ENCODE measurements at regions not wholly inside any gene's neighbourhood (a gene's known extent, or its start where the extent isn't known, plus 50 kb on each side); places are given as distances from the start of the nearest gene placed in this dataset.

DNA sequence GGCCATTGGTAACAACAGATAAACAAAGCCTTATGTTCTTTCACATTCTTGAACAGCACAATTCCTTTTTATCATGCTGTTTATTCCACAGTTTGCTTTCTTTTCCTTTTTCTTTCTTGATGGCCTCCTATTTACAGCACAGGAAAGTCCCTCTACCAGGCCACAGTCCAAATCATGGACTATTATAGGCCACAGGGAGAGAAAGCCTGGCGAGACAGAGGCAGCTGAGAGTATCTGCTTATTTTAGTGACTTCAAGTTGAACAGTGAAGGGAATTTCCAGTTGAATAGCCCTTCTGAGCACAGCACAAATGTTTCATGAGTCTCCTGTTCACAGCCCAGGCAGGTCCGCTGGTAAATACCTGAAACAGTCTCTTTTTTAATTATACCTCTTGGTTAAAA lies 263.7 kb upstream of the ARID1B start:
- no peak for DNase-seq (ENCODE audit: low spot score)

DNA sequence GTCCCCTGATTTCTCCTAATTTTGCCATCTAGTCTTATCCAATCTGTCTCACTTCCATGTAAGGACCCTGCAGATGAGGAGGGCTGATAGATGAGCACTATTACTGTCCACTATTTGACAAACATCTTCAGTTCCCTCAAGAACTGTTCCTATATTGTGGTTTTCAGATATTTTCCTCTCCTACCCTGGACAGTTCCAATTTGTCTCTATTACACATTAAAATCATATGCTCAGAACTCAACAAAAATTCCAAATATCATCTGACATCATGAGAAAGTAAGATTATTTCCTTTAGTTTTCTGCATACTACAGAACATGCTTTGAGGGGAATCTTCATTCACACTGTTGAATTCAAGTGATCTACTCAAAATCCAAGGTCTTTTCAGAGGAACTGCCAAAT lies 265.6 kb upstream of the ARID1B start:
- no peak for DNase-seq (ENCODE audit: low spot score)

DNA sequence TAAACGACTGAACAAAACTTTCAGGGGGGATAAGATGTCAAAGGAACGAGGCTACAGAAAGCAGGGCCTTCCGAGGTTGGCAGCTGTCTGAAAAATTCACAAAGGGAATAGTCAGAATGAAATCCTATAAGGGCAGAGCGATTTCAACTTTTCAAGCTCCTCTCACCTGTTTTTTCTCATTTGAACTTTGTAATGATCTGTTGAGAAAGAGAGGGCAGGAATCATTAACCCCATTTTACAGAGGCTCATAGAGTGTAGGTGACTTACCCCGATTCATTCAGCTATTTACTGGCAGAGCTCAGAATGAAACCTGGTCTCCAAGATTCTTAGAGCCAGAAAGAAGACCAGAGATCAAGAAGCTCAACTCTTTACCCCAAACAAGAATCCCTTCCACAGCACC lies 266.1 kb upstream of the ARID1B start:
- no peak for DNase-seq (ENCODE audit: low spot score)

DNA sequence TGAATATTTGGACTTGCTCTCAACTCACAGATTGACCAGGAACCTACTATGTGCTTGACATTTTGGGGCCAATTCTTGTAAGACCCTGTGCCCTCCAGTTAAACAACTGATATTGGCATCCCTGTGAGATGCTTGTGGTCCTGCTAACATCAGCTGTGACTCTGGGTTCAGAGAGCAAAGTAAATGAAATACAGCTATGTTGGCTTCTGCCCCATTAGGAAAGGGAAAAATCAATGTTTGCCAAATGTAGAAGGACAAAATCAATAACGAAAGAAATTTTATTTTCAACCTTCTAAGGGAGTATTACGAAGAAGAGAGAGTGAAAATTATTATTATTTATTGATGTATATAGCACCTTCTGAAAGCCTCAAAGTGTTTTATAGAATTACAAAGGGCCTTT lies 266.9 kb upstream of the ARID1B start:
- DNase-seq (ENCODE audit: low spot score), result no peak

DNA sequence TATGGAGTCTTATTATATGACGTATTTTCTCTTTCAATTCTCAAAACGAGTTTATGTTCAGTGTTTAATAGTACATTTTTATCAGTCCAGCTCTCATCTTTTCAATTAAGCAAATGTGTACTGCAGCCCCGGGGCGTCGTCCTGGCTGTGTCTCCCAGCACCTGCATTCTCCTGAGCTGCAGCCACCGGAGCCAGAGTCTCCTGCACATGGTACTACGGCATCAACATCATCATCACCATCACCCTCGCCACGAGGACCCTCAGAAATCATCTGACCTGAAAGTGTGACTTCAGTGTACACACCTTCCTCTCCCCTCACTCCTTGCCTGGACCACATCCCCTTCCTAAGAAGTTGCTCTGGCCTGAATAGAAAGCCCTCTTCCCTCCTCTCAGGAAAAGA lies 267.7 kb upstream of the ARID1B start:
- DNase-seq (ENCODE audit: low spot score), result no peak

DNA sequence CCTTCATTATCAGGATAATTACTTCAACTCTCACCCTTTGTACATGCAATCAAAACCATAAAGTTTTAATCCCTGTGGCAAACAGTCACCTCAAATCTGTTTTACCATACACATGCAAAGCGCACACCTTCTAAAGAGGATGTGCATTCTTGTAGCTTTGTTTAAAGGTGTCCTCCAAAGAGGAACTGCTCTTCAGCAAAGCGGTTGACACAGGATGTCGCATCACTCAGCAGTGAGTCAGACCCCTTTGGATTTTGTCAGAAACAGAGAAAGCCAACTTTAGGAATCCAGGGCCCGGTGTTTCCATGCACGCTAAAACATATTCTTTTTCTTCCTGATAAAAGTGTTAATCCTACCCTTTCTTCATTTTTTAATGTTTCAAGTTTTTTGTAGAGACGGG lies 268.3 kb upstream of the ARID1B start:
- no peak for DNase-seq (ENCODE audit: low spot score)

DNA sequence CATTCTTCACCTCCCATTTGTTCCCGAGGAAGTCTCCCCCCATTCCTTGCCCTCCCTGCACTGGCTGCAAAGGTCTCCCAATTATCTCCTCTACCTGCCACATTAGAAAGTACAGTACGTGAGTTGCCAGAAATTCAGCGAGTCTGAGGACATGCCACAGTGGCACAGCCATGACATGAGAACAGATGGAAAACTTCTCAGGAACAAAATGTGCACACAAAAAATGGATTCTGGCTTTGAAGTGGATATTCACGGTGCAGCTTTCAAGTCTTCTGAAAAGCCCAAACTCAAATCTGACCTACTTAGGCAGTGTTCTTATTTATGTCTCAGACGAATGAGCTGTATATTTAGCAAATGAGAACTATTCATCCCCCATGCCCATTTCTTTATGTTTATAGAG lies 269.1 kb upstream of the ARID1B start:
- DNase-seq (ENCODE audit: low spot score), result no peak

DNA sequence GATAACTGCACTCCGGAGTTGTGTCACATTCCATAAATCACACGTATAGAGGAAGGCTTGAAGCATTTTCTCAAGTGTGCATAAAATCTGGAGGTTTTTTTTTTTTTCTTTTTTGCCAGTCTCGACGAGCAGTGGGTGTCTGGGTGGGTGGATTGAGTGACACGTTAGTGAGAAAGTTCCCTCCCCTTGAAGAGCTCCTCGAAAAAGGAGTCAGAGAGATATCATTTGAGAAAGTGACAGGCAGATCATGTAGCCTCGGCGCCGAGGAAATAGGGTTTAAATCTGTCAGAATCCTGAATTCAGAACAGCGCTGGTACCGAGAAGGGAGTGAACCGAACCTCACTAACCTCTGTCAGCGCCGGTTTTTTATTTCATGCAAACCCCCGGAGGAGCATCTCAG lies 269.5 kb upstream of the ARID1B start:
- no peak for DNase-seq (ENCODE audit: low spot score)

DNA sequence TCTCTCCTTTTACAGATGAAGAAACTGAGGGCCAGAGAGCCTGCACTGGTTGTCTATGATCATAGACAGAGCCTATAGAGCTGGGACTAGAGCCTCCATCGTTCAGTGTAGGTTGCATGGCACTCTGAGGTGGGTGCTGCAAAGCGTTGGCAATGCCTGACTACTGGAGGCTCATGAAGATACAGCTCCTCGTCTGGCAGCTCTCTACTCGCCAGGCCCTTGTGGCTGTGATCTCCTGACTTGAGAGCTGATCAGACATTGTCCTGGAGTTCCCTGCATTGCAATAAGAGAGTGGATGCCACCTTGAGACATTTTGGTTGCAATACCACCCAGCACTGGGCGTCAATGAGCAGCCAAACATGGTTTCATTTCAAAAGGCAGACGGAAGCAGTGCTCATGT lies 270.1 kb upstream of the ARID1B start:
- DNase-seq (ENCODE audit: low spot score), result no peak

DNA sequence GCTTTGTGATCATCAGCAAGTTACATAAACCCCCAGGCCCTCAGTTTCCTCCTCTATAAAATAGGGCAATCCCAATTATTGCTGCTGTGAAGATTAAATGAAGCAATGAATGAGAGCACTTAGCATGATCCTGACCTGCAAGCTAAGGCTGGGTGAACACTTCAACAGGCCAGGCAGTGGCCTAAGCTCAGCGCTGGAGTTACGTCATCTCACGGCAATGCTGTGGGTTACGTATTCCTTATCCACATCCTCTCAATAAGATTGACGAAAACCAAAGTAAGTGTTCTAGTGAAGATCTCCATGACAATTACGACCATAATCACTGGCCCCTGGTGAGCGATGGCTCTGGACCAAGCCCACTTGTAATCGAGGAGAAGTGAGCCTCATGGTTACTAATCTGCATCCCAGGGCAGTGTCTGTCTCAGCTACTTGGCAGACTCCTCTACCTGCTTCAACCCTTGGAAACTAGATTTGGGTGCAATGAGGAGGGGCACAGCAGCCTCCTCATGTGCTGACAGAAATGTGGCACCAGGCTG lies 274.1 kb upstream of the ARID1B start:
- DNase-seq (ENCODE audit: low spot score), result no peak

DNA sequence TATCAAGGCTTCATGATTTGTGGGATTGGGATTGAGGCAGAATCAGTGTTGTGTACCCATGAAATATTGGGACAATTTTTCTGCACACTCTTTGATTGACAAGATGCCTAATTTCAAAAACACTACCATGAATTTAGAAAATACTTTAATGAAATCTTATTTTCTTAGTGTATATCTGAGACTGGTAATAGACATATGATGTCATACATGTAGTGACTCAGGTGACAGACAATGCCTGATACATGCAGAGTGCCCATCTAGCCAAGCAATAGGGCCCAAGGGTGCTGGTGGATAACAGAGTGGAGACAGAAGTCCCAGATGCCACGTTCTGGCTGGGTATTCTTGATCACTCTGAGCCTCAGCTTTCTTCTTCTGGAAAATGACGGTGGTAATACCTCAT lies 279.6 kb upstream of the ARID1B start:
- no peak for DNase-seq (ENCODE audit: low spot score)

DNA sequence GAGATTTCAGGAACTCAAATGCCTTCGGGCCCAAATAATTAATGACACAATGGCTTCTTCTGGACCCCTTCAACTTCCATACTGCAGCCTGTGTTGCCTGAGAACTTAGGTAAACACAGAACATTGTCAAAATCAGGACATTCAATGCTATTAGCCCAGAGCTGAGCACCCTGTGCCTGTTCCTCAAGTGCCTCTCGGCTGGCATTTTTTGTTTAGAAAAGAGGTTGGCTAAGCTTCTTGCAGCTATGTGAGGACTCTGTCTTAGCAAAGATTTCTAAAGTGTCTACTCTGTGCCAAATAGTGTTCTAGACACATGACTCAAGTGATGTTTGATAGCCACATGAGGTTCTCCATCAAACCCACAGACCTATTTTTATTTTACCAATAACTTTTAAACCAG lies 289.3 kb upstream of the ARID1B start:
- DNase-seq (ENCODE audit: low spot score), result no peak

DNA sequence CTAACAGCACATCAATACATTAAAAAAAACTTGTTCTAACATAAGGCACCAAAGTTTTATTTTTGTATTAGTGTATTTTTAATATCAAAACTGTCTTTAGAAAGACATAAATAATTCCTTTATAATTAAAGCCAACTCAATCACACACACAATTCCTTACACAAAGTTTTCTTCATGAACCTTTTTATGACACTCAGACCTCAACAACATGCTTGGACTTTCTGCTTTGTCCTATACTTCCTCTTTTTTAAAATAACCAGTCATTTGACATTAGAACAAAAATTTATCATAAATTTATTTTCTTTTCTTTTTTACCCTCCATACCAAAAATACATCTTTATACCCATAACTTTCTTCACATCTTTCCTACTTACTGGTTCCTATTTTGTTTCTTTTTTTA lies 292.0 kb upstream of the ARID1B start:
- DNase-seq (ENCODE audit: low spot score), result no peak

DNA sequence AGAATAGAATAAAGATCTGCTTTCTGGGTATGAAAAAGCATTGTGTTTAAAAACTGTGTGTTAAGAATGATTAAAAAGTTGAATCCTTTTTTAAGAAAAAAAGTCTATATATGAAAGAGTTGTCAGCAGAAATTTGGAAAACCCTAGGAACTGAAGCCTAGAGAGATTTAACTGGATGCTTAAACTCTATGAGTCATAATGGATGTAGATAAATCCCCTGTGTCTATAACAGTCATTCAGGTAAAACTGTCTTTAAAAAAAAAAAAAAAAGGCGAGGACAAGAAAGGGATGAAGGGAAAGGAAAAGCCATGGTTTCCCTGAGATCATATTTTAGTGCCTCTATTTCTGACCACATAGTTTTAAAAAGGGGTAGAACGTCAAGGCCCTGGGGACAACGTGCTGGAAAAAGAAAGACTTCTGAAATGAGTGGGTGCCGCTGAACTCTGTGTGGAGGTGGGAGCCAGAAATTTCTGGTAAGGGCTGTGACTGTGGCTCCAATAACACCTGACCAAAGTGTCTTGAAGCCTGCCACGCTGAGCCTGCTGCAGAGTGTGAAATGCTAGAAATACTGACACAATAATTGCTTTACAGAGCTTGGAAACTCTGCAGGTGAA lies 302.6 kb upstream of the ARID1B start:
- DNase-seq (ENCODE audit: low spot score), result no peak

DNA sequence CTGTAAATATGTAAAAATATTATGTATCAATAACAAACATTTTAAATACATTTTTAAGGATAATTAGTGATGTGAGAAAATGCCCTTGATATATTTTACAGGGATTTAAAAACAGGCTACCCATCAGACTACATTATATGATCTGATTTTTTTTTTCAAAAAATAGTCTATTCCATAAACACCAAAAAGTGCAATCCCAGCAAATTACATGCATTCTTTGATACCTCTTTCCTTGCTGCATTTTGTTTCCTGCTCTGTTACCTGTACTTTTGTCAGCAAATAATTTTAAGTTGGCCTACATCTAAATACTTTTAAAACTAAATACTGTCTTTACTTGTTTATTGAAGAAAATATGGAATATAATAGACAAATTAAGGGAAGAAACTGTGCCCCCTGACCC lies 306.2 kb upstream of the ARID1B start:
- DNase-seq (ENCODE audit: low spot score), result no peak

DNA sequence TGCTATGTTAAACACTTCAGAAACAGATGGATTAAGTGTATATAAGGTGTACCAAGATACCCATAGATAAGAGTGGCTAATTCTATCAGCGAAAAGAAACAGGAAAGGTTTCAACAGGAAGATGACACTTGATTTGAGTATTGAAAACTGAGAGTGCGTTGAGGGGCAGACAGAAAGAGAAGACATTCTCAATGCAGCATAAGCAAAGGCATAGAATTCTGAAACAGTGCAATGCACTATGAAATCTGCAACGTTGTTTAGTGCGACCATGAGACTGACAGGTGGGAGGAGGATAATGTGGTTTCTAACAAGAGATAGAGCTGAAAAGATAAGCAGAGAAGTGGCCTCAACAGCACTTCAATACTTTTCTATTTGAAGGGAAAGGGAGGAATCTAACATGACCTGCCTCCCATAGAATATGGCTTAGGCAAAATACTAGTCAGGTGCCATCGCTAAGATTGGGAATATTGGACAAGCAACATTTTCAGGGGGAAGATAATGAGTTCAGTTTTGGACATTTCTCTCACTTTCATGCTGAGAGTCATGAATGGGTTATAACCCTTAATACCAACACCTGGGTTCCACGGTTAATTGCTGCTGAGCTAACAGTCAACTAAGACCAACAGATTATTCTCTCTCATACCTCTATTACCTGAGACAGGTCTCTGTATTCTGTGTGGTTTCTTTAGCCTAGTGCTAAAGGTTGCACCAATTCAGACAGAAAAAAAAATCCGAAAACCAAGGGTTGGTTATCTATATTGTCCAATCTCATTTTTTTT lies 312.9 kb upstream of the ARID1B start:
- no peak for DNase-seq (ENCODE audit: low spot score)

DNA sequence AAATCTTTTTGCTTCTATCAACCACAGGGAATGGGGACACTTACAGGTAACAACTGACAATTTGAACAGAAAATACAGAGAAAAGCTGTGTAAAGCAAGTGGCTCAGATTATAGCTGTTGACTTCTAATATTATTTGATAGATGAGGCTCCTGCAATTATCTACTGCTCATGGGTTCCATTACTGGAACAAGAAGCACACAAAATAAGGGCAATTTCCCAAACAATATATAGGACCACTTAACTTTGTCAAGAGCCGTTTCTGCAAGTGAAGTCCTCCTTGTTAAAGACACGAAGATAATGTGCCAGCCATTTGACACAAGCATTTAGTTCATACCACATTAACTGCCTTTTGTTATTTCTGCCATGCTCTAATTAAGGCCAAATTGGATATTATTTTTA lies 315.5 kb upstream of the ARID1B start:
- no peak for DNase-seq (ENCODE audit: low spot score)

DNA sequence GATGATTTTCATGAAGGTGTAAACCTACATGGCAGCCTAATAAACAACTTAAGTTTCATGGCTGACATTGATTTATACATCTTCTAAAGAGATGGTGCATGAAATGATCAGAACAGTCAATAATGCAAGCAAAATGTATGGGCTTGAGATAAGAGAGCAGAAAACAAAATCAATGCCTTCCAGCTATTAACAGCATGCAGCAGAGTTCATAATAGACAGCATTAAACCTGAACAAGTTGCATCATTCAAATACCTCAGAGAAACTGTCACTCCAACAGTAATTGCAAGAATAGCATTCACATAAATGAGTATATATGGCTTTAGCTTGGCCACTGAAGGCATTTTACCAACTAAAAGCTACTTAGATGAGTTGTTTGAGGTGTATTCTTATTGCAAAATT lies 319.6 kb upstream of the ARID1B start:
- DNase-seq (ENCODE audit: low spot score), result no peak

DNA sequence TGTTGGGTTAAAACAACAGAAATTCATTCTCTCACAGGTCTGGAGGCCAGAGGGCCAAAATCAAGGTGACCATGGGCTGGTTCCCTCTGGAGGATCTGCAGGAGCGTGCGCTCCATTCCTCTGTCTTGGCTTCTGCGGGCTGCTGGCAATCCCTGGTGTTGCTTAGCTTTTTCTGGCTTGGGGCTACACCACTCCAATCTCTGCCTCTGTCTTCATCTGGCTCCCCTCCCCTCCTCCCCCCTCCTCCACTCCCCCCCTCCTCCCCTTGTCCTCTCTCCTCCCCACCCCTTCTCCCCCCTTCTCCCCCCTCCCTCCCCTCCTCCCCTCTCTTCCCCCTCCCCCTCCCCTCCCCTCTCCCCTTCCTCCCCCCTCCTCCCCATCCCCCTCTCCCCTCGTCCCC lies 321.3 kb upstream of the ARID1B start:
- no peak for DNase-seq (ENCODE audit: low spot score)

DNA sequence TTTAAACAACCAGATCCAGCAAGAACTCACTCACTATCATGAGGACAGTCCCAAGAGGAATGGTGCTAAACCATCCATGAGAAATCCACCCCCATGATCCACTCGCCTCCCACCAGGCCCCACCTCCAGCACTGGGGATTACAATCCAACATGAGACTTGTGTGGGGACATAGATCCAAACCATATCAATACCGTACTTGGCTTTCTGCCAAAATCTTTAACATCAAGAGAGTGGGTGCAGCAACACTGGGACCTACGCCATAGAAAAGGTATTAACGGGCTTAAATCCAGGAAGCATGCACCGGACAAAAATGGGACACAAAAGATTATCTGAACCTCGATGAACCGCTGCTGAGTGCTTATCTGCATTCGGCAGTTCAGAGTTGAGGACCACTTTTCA lies 322.3 kb upstream of the ARID1B start:
- DNase-seq (ENCODE audit: low spot score), result no peak

DNA sequence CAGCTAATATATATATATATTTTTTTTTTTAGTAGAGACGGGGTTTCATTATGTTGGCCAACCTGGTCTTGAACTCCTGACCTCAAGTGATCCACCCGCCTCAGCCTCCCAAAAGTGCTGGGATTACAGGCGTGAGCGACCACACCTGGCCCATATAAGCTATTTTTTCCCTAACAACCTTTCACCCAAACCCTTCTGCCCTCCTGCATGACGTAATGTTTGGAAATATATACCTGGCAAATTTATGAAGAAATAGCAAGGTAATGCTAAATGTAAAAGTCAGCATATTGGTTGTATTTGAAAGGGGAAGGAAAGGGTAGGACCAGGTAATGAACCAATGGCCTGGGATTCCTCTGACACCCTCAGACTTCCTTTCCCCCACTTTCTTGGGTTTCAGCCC lies 325.5 kb upstream of the ARID1B start:
- DNase-seq (ENCODE audit: low spot score), result no peak

DNA sequence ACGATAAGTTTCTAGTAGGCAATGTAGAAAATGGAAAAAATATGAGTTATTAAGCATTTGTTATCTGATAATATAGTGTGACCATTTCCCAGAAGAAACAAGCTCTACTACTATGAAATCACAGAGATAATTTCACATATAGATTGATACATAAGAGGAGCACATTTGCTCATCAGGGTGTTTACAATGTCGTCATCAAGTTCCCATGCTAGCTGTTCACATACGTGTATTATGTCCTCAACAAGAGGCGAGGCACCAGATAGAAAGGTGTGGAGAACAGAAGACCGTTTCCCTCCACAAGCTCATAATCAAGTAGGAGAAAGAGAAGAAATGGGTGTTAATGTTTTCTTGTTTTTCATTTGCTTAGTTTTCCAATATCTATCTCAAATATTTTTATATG lies 326.1 kb upstream of the ARID1B start:
- no peak for DNase-seq (ENCODE audit: low spot score)

DNA sequence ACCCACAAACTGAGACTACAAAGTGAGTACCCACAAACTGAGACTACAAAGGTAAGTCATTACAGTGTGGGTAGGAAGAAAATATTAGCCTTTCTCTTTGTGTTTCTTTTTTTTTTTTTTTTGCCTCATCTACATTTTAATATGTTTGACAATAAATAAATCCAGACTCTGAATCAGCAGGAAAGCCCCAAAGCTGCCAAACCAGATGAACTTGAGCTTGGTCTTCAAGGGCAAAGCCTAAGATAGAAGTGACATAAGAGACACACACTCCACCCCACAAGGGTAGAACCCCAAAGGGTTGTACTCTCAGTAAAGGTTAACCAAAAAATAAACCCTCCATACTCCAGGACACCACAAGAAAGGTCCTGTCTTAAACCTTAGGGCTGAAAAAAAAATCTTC lies 326.8 kb upstream of the ARID1B start:
- DNase-seq (ENCODE audit: low spot score), result no peak

DNA sequence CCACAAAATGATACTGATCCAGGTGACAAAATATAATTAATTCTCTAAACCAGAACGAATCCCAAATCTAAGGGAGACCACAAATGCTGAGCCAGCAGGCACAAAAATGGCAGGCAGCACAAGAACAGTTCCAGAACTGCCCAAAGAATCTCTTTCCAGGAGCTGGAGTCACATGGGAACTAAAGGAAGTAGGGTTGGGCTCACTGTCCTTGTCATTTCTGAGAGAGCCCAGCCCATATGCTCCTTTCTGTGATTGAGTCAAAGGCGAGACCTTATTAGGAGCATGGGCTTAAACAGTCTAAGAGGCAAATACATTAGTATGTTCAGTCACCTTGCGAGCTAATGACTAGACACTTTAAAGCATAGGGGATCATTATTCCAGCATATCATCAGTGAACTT lies 327.6 kb upstream of the ARID1B start:
- no peak for DNase-seq (ENCODE audit: low spot score)

All from hematopoietic multipotent progenitor cell treated with erythropoietin and hydrocortisone succinate and interleukin-3 and kit ligand, for 15 days (in vitro differentiated cells).